ENCODE measurements at regions not wholly inside any gene's neighbourhood (a gene's known extent, or its start where the extent isn't known, plus 50 kb on each side); places are given as distances from the start of the nearest gene placed in this dataset.

DNA sequence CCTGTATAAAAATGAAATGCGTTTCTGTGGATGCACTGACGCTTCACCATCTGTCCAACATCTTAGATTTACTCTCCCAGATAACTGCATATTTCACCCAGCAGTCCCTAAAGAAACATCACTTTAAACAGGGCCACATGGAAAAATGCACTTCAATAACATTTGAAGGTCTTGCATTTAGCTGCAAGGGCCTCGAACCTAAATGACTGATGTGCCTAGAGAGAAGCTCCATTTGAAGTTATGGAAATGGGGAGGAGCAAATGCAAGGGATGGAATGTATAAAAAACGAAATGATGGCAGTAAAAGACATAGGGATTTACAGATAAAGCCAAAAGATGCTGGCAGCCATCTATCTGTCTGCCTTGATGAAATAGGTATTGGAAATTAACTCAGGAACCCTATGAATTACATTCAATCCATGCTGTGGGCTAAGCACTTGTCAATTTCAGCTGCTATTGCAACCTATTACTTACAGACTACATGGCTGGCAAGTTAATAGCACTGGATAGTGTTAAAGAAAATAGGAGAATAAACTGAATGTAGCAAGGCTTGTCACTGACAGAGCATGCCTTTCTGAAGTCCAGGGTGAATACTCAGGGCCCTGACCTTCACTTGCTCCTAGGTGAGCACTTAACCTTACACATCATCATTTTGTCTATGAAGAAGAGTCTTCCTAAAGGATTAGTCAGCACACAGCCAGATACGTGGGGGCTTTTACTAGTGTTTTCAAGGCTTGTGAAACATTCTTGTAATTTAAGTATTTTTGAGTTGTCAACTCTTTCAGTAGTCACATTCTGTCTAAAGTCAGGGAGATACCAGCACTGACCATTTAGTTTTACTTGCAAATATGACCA, 963.4 kb downstream of the PCDH17 start:
- TF ChIP-seq CTCF (IDR thresholded peaks at IDR 0.05) (no peak), POLR2A (IDR thresholded peaks at IDR 0.05) (no peak)
- Histone ChIP-seq H3K4me1 (no peaks in the 10 kb centered on the region), H3K27ac (no peak overlapping the region), H3K4me3 (no peak overlapping the region), H3K36me3 (no peaks in the 10 kb centered on the region), H3K9me3 (no peaks in the 10 kb centered on the region), H3K27me3 (no peaks in the 10 kb centered on the region)
- DNase-seq = no peak

- Histone ChIP-seq H3K4me3 (no peak overlapping the region), H3K36me3 (no peaks in the 10 kb centered on the region), H3K4me1 (no peaks in the 10 kb centered on the region), H3K9me3 (no peaks in the 10 kb centered on the region), H3K27ac (no peak overlapping the region), H3K27me3 (no peaks in the 10 kb centered on the region)
- no peak for DNase-seq
- TF ChIP-seq CTCF (IDR thresholded peaks at IDR 0.05) (no peak), POLR2A (IDR thresholded peaks at IDR 0.05) (no peak)
Measured at GRCh38 chr13:58597552-58597951, 966.0 kb downstream of the PCDH17 start.

- H3K9me3 ChIP-seq = no peaks in the 10 kb centered on the region
- no peak overlapping the region for H3K4me3 ChIP-seq
- H3K4me1 ChIP-seq = no peaks in the 10 kb centered on the region
- TF ChIP-seq POLR2A (IDR thresholded peaks at IDR 0.05) = no peak
- no peak for TF ChIP-seq CTCF (IDR thresholded peaks at IDR 0.05)
- no peaks in the 10 kb centered on the region for H3K27me3 ChIP-seq
- H3K36me3 ChIP-seq = no peaks in the 10 kb centered on the region
- no peak for DNase-seq
- no peak overlapping the region for H3K27ac ChIP-seq
Measured at GRCh38 chr13:58598241-58598640, 966.7 kb downstream of the PCDH17 start.

- H3K27me3 ChIP-seq = no peaks in the 10 kb centered on the region
- H3K4me1 ChIP-seq = no peaks in the 10 kb centered on the region
- no peak overlapping the region for H3K4me3 ChIP-seq
- no peaks in the 10 kb centered on the region for H3K36me3 ChIP-seq
- no peak for TF ChIP-seq POLR2A (IDR thresholded peaks at IDR 0.05)
- no peak for TF ChIP-seq CTCF (IDR thresholded peaks at IDR 0.05)
- H3K27ac ChIP-seq = no peak overlapping the region
- H3K9me3 ChIP-seq = no peaks in the 10 kb centered on the region
- no peak for DNase-seq
Measured at GRCh38 chr13:58611117-58611516, 979.6 kb downstream of the PCDH17 start.

DNA sequence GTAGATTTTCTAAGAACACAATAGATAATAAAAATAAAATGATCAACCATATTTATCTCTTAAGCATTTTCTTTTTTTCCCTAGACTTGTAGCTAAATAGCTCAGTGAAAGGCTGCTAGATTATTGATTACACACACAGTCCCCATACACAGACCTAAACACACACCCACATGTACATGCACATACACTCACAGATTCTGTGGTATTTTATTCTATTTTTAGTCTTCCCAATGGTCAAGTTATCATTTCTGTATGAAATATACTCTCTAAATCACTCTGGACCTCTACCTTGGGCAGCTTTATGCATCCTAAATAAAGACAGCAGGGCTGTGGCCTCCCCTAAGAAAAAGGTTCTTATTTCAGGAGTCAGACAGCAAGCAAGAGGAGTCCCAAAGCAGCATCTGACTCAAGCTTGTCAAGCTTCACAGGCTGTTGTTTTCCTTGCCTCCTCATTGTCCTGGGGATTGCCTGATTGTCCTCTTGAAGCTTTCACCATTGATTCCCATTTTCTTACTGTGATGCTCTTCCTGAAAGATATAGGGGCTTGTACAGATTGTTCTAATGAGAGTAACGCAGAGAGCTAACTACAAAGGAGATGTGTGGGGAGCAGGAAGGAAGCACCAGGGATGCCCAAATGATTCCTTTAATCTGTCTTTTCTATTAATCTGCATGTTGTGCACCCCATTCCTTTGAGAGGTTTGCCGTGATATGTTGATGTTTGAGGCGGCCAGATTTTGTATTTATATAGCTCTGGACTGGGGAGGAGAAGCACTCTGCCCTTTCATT, 986.5 kb downstream of the PCDH17 start:
- Histone ChIP-seq H3K36me3 (no peaks in the 10 kb centered on the region), H3K4me1 (no peaks in the 10 kb centered on the region), H3K9me3 (no peaks in the 10 kb centered on the region), H3K27me3 (no peaks in the 10 kb centered on the region), H3K27ac (no peak overlapping the region), H3K4me3 (no peak overlapping the region)
- TF ChIP-seq CTCF (IDR thresholded peaks at IDR 0.05) (no peak), POLR2A (IDR thresholded peaks at IDR 0.05) (no peak)
- DNase-seq = no peak

Data from Peyer's patch (tissue), 4 donors.